HCT116 (cell line): ENCODE measurements at regions not wholly inside any gene's neighbourhood (a gene's known extent, or its start where the extent isn't known, plus 50 kb on each side); places are given as distances from the start of the nearest gene placed in this dataset.

Experiments used
- ATAC-seq: fragments of 200-7000 bp; cut with Tn5 transposase; 2 replicates; pipeline ENCODE4 v1.9.1; 2020; ENCODE audit warnings: mild to moderate bottlenecking, moderate library complexity
- BruUV-seq: library from RNA; stranded (reverse); fragments of 400-500 nt; replicated peaks from 2 replicates; lab custom pipeline; 2021; lab: Mats Ljungman, UMichigan
- CTCF ChIA-PET: fragments of 300-600 bp; sonication (Branson Sonifier 250); formaldehyde crosslinking; loops from one replicate; lab custom pipeline; 2021; ENCODE audit warnings: antibody characterized with exemption; lab: Charles Lee
- POLR2A ChIA-PET: fragments of 300-600, 350-600 bp; sonication (Branson Sonifier 250); formaldehyde crosslinking; loops from one replicate; lab custom pipeline; 2021; ENCODE audit warnings: antibody characterized with exemption; lab: Charles Lee
- RAD21 ChIA-PET, 2 experiments: fragments of 300-600 bp; sonication (Branson Sonifier 250); formaldehyde crosslinking; loops; one replicate each; lab custom pipeline; 2023; ENCODE audit warnings: low total read pairs in 2 of 2; ENCODE audit not compliant: uncharacterized antibody in 2 of 2, unreplicated experiment in 2 of 2, low non-redundant PET in 1 of 2; lab: Charles Lee
- DNase-seq: peaks from one replicate; pipeline ENCODE4 v3.0.0-alpha.2; 2010; ENCODE audit warnings: low read depth, low spot score
- H2AFZ ChIP-seq: fragments of 200-600 bp; shearing (Covaris generic), sonication (generic); 2 replicates; pipeline ENCODE4 v1.6.1; 2017; ENCODE audit warnings: low read depth, mixed run types, mixed read lengths, antibody characterized with exemption, low read length; ENCODE audit not compliant: poor library complexity, severe bottlenecking
- H3K27ac ChIP-seq: 2 replicates; pipeline ENCODE4 v1.5.1; 2012; ENCODE audit warnings: low read depth, low read length
- H3K27me3 ChIP-seq: fragments of 200-600 bp; sonication (generic); 2 replicates; pipeline ENCODE4 v1.6.1; 2016; ENCODE audit warnings: mixed run types, low read length, mixed read lengths; ENCODE audit not compliant: insufficient read depth
- H3K36me3 ChIP-seq, 2 experiments: fragments of 200-500 bp in 1 of 2; fragments of 200-600 bp in 1 of 2; sonication (Bioruptor generic) in 1 of 2; sonication (generic) in 1 of 2; 2 replicates each; pipeline versions ENCODE4 v1.5.1 to v1.6.1; 2014 to 2016; ENCODE audit warnings: low read length in 2 of 2, inconsistent platforms in 1 of 2, mixed read lengths in 1 of 2, mixed run types in 1 of 2; ENCODE audit not compliant: insufficient read depth in 2 of 2, control insufficient read depth in 1 of 2
- H3K4me1 ChIP-seq, 2 experiments: fragments of 200-600 bp in 1 of 2; sonication (generic) in 1 of 2; 2 replicates each; pipeline versions ENCODE4 v1.5.1 to v1.6.1; 2012 to 2017; ENCODE audit warnings: low read length in 2 of 2, inconsistent platforms in 1 of 2, mild to moderate bottlenecking in 1 of 2, mixed read lengths in 1 of 2, mixed run types in 1 of 2, moderate library complexity in 1 of 2; ENCODE audit not compliant: insufficient read depth in 2 of 2, control insufficient read depth in 1 of 2
- H3K4me2 ChIP-seq: fragments of 200-600 bp; sonication (generic); 2 replicates; pipeline ENCODE4 v1.6.1; 2017; ENCODE audit warnings: mixed run types, low read length, mixed read lengths
- H3K4me3 ChIP-seq, 2 experiments: fragments of 200-600 bp in 1 of 2; sonication (generic) in 1 of 2; replicated peaks in 1 of 2; 2 replicates each; pipeline ENCODE4 v1.5.1; 2011 to 2016; ENCODE audit warnings: low read length in 2 of 2, control low read depth in 1 of 2, low read depth in 1 of 2, mild to moderate bottlenecking in 1 of 2, mixed read lengths in 1 of 2, mixed run types in 1 of 2
- H3K79me2 ChIP-seq: fragments of 200-600 bp; sonication (generic); 2 replicates; pipeline ENCODE4 v1.6.1; 2017; ENCODE audit warnings: mild to moderate bottlenecking, mixed run types, low read length, moderate library complexity, mixed read lengths; ENCODE audit not compliant: insufficient read depth
- H3K9ac ChIP-seq: fragments of 200-600 bp; sonication (generic); 2 replicates; pipeline ENCODE4 v1.6.1; 2016; ENCODE audit warnings: low read length, mixed read lengths
- H3K9me2 ChIP-seq: fragments of 200-600 bp; sonication (generic), shearing (Covaris generic); 2 replicates; pipeline ENCODE4 v1.6.1; 2017; ENCODE audit warnings: mixed run types, mild to moderate bottlenecking, moderate library complexity; ENCODE audit not compliant: insufficient read depth
- H3K9me3 ChIP-seq, 2 experiments: fragments of 200-500 bp in 1 of 2; fragments of 200-600 bp in 1 of 2; sonication (Bioruptor generic) in 1 of 2; sonication (generic) in 1 of 2; 2 replicates each; pipeline ENCODE4 v1.6.1; 2014 to 2017; ENCODE audit warnings: low read length in 2 of 2, mixed read lengths in 2 of 2, inconsistent platforms in 1 of 2, low read depth in 1 of 2, mild to moderate bottlenecking in 1 of 2, mixed run types in 1 of 2, moderate library complexity in 1 of 2; ENCODE audit not compliant: control insufficient read depth in 1 of 2, insufficient read depth in 1 of 2
- H4K20me1 ChIP-seq: fragments of 200-600 bp; sonication (generic), shearing (Covaris generic); 2 replicates; pipeline ENCODE4 v1.6.1; 2017; ENCODE audit warnings: mixed run types, mild to moderate bottlenecking, moderate library complexity; ENCODE audit not compliant: insufficient read depth
- CBX3 ChIP-seq: IDR thresholded peaks from 2 replicates; pipeline ENCODE4 v1.6.1; 2012; ENCODE audit warnings: low read depth
- EGR1 ChIP-seq: IDR thresholded peaks from 2 replicates; pipeline ENCODE4 v1.6.1; 2012; ENCODE audit warnings: low read depth
- EZH2 ChIP-seq: fragments of 200-600 bp; sonication (generic); IDR thresholded peaks from 2 replicates; pipeline ENCODE4 v1.6.1; 2017; ENCODE audit warnings: antibody characterized with exemption, mixed run types
- FOSL1 ChIP-seq: IDR thresholded peaks from 2 replicates; pipeline ENCODE4 v1.6.1; 2012; ENCODE audit warnings: low read depth
- POLR2AphosphoS5 ChIP-seq: IDR thresholded peaks from 2 replicates; pipeline ENCODE4 v1.6.1; 2011; ENCODE audit warnings: mild to moderate bottlenecking, low read depth, low read length, moderate library complexity
- SIN3A ChIP-seq: IDR thresholded peaks from 2 replicates; pipeline ENCODE4 v1.6.1; 2012; ENCODE audit warnings: low read depth
- TCF7L2 ChIP-seq: IDR thresholded peaks from 2 replicates; pipeline ENCODE4 v1.7.0; 2011; ENCODE audit warnings: borderline replicate concordance, inconsistent platforms; ENCODE audit not compliant: insufficient read depth, insufficient read length; ENCODE audit errors: extremely low read depth
- YY1 ChIP-seq: IDR thresholded peaks from 2 replicates; pipeline ENCODE4 v1.6.1; 2011; ENCODE audit warnings: low read length, low read depth, moderate library complexity, mild to moderate bottlenecking; ENCODE audit not compliant: insufficient replicate concordance; ENCODE audit errors: extremely low read depth
- ZFX ChIP-seq: fragments of 450-650 bp; IDR thresholded peaks from 2 replicates; pipeline ENCODE4 v1.6.1; 2017
- ZNF274 ChIP-seq: fragments of 200-500 bp; sonication (Bioruptor generic); IDR thresholded peaks from 2 replicates; pipeline ENCODE4 v1.6.1; 2014; ENCODE audit warnings: mild to moderate bottlenecking, low read depth, low read length, inconsistent platforms
- intact Hi-C: fragments of 100-400 bp; cut with micrococcal nuclease; formaldehyde crosslinking; loops from 2 replicates; pipeline ENCODE4 v1.10.0; 2022
- TF ChIP-seq, protein P1 (sequence below): IDR thresholded peaks from 2 replicates; pipeline ENCODE4 v1.6.1; 2012
- TF ChIP-seq, protein P2 (sequence below): IDR thresholded peaks from 2 replicates; pipeline ENCODE4 v1.6.1; 2011; ENCODE audit warnings: mild to moderate bottlenecking, low read length, moderate library complexity; ENCODE audit not compliant: insufficient replicate concordance; ENCODE audit errors: extremely low read depth

DNA sequence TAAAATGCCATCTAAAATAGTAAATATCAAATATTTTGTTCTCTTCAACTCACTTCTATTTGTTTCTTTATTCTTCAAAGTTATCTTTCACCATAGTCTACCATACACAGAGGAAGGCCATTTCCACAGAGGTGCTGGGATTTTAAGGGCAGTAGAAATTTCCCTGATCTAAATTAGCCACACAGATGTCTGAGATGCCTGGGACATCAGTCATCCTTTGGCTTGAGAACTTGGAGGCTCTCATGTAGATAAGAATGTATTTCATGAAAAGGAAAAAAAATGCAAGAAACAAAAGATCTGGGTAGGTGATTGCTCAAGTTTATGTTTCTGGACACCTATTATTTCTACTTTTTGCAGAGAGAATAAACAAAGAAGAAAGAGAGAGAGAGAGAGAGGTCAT is 1008.2 kb downstream of the NLGN4X start:
- ChIA-PET RAD21 (no interaction called here), CTCF (no interaction called here), POLR2A (no interaction called here)
- no peaks in the 10 kb centered on the region for H3K79me2 ChIP-seq
- no peaks in the 10 kb centered on the region for H3K27me3 ChIP-seq
- BruUV-seq, result no TSS peak
- H2AFZ ChIP-seq, result no peak overlapping the region
- no peaks in the 10 kb centered on the region for H3K4me1 ChIP-seq
- intact Hi-C loops, result no loop called here
- no peaks in the 10 kb centered on the region for H3K9me2 ChIP-seq
- H3K4me2 ChIP-seq, result no peak overlapping the region
- H3K27ac ChIP-seq, result no peak overlapping the region
- DNase-seq, result no peak
- no peaks in the 10 kb centered on the region for H4K20me1 ChIP-seq
- no peak overlapping the region for H3K9ac ChIP-seq
- no peaks in the 10 kb centered on the region for H3K36me3 ChIP-seq
- no peak for ATAC-seq
- TF ChIP-seq, protein P1, sequence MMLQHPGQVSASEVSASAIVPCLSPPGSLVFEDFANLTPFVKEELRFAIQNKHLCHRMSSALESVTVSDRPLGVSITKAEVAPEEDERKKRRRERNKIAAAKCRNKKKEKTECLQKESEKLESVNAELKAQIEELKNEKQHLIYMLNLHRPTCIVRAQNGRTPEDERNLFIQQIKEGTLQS, result no peak
- TF ChIP-seq ZFX, result no peak
- H3K9me3 ChIP-seq, result no peaks in the 10 kb centered on the region
- no peak overlapping the region for H3K4me3 ChIP-seq

DNA sequence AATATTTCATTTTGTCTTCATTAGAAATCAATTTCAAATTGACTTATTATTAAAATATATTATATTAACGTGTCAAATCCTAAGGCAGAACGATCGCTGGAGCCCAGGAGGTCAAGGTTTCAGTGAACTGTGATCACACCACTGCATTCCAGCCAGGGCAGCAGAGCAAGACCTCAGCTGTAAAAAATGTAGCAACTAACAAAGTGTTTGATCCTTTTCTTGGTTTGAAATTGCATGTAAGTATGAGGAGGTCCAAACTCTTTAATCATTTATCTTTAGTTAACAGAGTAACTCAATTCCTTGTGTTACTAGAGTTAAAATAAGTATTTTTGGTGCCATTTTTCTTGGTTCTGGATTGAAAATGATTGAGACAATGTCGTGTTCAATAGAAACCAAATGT is 1033.9 kb downstream of the NLGN4X start:
- Histone ChIP-seq H3K27ac (no peak overlapping the region), H2AFZ (no peak overlapping the region), H3K27me3 (no peaks in the 10 kb centered on the region), H3K9ac (no peak overlapping the region), H3K9me3 (no peaks in the 10 kb centered on the region), H3K4me2 (no peak overlapping the region), H3K4me1 (no peaks in the 10 kb centered on the region), H3K9me2 (no peaks in the 10 kb centered on the region), H3K4me3 (no peak overlapping the region), H3K79me2 (no peaks in the 10 kb centered on the region), H3K36me3 (no peaks in the 10 kb centered on the region), H4K20me1 (no peaks in the 10 kb centered on the region)
- CTCF ChIA-PET, result no interaction called here
- DNase-seq (no peak), ATAC-seq (no peak)
- intact Hi-C loops, result no loop called here
- RAD21 ChIA-PET, result no interaction called here
- TF ChIP-seq, protein P2, sequence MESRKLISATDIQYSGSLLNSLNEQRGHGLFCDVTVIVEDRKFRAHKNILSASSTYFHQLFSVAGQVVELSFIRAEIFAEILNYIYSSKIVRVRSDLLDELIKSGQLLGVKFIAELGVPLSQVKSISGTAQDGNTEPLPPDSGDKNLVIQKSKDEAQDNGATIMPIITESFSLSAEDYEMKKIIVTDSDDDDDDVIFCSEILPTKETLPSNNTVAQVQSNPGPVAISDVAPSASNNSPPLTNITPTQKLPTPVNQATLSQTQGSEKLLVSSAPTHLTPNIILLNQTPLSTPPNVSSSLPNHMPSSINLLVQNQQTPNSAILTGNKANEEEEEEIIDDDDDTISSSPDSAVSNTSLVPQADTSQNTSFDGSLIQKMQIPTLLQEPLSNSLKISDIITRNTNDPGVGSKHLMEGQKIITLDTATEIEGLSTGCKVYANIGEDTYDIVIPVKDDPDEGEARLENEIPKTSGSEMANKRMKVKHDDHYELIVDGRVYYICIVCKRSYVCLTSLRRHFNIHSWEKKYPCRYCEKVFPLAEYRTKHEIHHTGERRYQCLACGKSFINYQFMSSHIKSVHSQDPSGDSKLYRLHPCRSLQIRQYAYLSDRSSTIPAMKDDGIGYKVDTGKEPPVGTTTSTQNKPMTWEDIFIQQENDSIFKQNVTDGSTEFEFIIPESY, result no peak
- TF ChIP-seq FOSL1 (no peak), EGR1 (no peak), POLR2AphosphoS5 (no peak), ZFX (no peak), CBX3 (no peak), ZNF274 (no peak), YY1 (no peak), EZH2 (no peak), SIN3A (no peak), TCF7L2 (no peak)
- TF ChIP-seq, protein P1, result no peak
- POLR2A ChIA-PET, result no interaction called here
- BruUV-seq, result no TSS peak
